HEK293 (cell line): ENCODE measurements at regions not wholly inside any gene's neighbourhood (a gene's known extent, or its start where the extent isn't known, plus 50 kb on each side); places are given as distances from the start of the nearest gene placed in this dataset.

Experiments
- CTCF ChIA-PET: fragments of 350-600 bp; formaldehyde crosslinking; extraction: SDS; loops from one replicate; lab custom pipeline; 2021; ENCODE audit warnings: antibody characterized with exemption; lab: Yijun Ruan, JAX
- POLR2A ChIA-PET: fragments of 300-600 bp; formaldehyde crosslinking; extraction: SDS; loops from one replicate; lab custom pipeline; 2020; ENCODE audit warnings: antibody characterized with exemption, inconsistent platforms; lab: Yijun Ruan, JAX
- H3K27ac ChIP-seq: fragments of 200-500 bp; sonication (Bioruptor generic); 2 replicates; pipeline ENCODE4 v1.5.1; 2014; ENCODE audit warnings: low read depth, low read length, control low read depth, inconsistent platforms; ENCODE audit errors: extremely low read depth
- H3K36me3 ChIP-seq, 2 experiments: fragments of 200-500 bp in 1 of 2; sonication (Bioruptor generic) in 1 of 2; 1 replicate in 1 of 2; 2 replicates in 1 of 2; pipeline ENCODE4 v1.5.1; 2014 to 2017; ENCODE audit warnings: inconsistent platforms in 2 of 2, low read length in 2 of 2; ENCODE audit not compliant: control insufficient read depth in 2 of 2, insufficient read depth in 1 of 2
- H3K4me1 ChIP-seq: fragments of 200-500 bp; sonication (Bioruptor generic); 2 replicates; pipeline ENCODE4 v1.5.1; 2014; ENCODE audit warnings: mild to moderate bottlenecking, low read length, inconsistent platforms; ENCODE audit not compliant: control insufficient read depth, insufficient read depth
- H3K4me3 ChIP-seq: 2 replicates; pipeline ENCODE4 v1.5.1; 2011; ENCODE audit warnings: low read depth, mild to moderate bottlenecking, control low read depth, low read length, moderate library complexity
- H3K9me3 ChIP-seq: fragments of 200-500 bp; sonication (Bioruptor generic); 2 replicates; pipeline ENCODE4 v1.5.1; 2014; ENCODE audit warnings: low read depth, low read length, inconsistent platforms; ENCODE audit not compliant: control insufficient read depth, insufficient read depth
- BCL6B ChIP-seq: fragments of 450-650 bp; formaldehyde crosslinking; IDR thresholded peaks from 2 replicates; pipeline ENCODE4 v1.5.1; 2017; ENCODE audit warnings: missing biosample characterization, missing genetic modification characterization
- FEZF1 ChIP-seq: fragments of 450-650 bp; formaldehyde crosslinking; IDR thresholded peaks from 2 replicates; pipeline ENCODE4 v1.5.1; 2016; ENCODE audit warnings: missing biosample characterization, missing genetic modification characterization
- KLF17 ChIP-seq: fragments of 450-650 bp; formaldehyde crosslinking; IDR thresholded peaks from 2 replicates; pipeline ENCODE4 v1.5.1; 2016; ENCODE audit warnings: missing biosample characterization, missing genetic modification characterization
- KLF8 ChIP-seq: fragments of 450-650 bp; formaldehyde crosslinking; IDR thresholded peaks from 2 replicates; pipeline ENCODE4 v1.5.1; 2016; ENCODE audit warnings: missing biosample characterization, missing genetic modification characterization
- PBX3 ChIP-seq: sonication (generic); formaldehyde crosslinking; IDR thresholded peaks from 2 replicates; pipeline ENCODE4 v1.8.1; 2022; ENCODE audit warnings: mild to moderate bottlenecking, moderate library complexity, missing genetic modification reagents
- PRDM10 ChIP-seq: fragments of 450-650 bp; formaldehyde crosslinking; IDR thresholded peaks from 2 replicates; pipeline ENCODE4 v1.5.1; 2016; ENCODE audit warnings: missing biosample characterization, missing genetic modification characterization
- RBAK ChIP-seq: fragments of 450-650 bp; formaldehyde crosslinking; IDR thresholded peaks from 2 replicates; pipeline ENCODE4 v1.5.1; 2016; ENCODE audit warnings: missing biosample characterization, missing genetic modification characterization
- SCRT1 ChIP-seq: fragments of 450-650 bp; formaldehyde crosslinking; IDR thresholded peaks from 2 replicates; pipeline ENCODE4 v1.5.1; 2016; ENCODE audit warnings: missing biosample characterization, missing genetic modification characterization, borderline replicate concordance
- SP2 ChIP-seq: fragments of 450-650 bp; formaldehyde crosslinking; IDR thresholded peaks from 2 replicates; pipeline ENCODE4 v1.5.1; 2016; ENCODE audit warnings: missing biosample characterization, missing genetic modification characterization
- WT1 ChIP-seq: fragments of 450-650 bp; formaldehyde crosslinking; IDR thresholded peaks from 2 replicates; pipeline ENCODE4 v1.5.1; 2016; ENCODE audit warnings: missing biosample characterization, missing genetic modification characterization
- ZBTB17 ChIP-seq: fragments of 450-650 bp; formaldehyde crosslinking; IDR thresholded peaks from 2 replicates; pipeline ENCODE4 v1.5.1; 2016; ENCODE audit warnings: missing biosample characterization, missing genetic modification characterization
- ZNF16 ChIP-seq: fragments of 450-650 bp; formaldehyde crosslinking; IDR thresholded peaks from 2 replicates; pipeline ENCODE4 v1.5.1; 2016; ENCODE audit warnings: low read depth, missing biosample characterization, missing genetic modification characterization
- ZNF239 ChIP-seq: fragments of 450-650 bp; formaldehyde crosslinking; IDR thresholded peaks from 2 replicates; pipeline ENCODE4 v1.5.1; 2016; ENCODE audit warnings: missing biosample characterization, missing genetic modification characterization
- ZNF24 ChIP-seq: fragments of 450-650 bp; formaldehyde crosslinking; IDR thresholded peaks from 2 replicates; pipeline ENCODE4 v1.5.1; 2016; ENCODE audit warnings: missing biosample characterization, missing genetic modification characterization
- ZNF280C ChIP-seq: fragments of 450-650 bp; formaldehyde crosslinking; IDR thresholded peaks from 2 replicates; pipeline ENCODE4 v1.5.1; 2016; ENCODE audit warnings: missing biosample characterization, missing genetic modification characterization
- ZNF335 ChIP-seq: fragments of 450-650 bp; formaldehyde crosslinking; conservative IDR thresholded peaks from 2 replicates; pipeline ENCODE4 v1.5.1; 2016; ENCODE audit warnings: missing biosample characterization, missing genetic modification characterization
- ZXDB ChIP-seq: fragments of 450-650 bp; formaldehyde crosslinking; IDR thresholded peaks from 2 replicates; pipeline ENCODE4 v1.5.1; 2016; ENCODE audit warnings: missing biosample characterization, missing genetic modification characterization
- TF ChIP-seq, protein P1 (sequence below): fragments of 450-650 bp; formaldehyde crosslinking; IDR thresholded peaks from 2 replicates; pipeline ENCODE4 v1.5.0; 2017; ENCODE audit warnings: missing biosample characterization, missing genetic modification characterization, borderline replicate concordance
- TF ChIP-seq, protein P2 (sequence below): fragments of 450-650 bp; formaldehyde crosslinking; IDR thresholded peaks from 2 replicates; pipeline ENCODE4 v1.5.1; 2016; ENCODE audit warnings: missing biosample characterization, missing genetic modification characterization

GRCh38 chr13:111402441-111402840 is 82.0 kb downstream of the TEX29 start:
- no peak overlapping the region for H3K27ac ChIP-seq
- no peaks in the 10 kb centered on the region for H3K4me1 ChIP-seq
- CTCF ChIA-PET = no interaction called here
- H3K4me3 ChIP-seq = no peak overlapping the region
- H3K9me3 ChIP-seq = no peaks in the 10 kb centered on the region
- no peaks in the 10 kb centered on the region for H3K36me3 ChIP-seq
- no peak for TF ChIP-seq PRDM10
- no peak for TF ChIP-seq KLF8 (tag by site-specific recombination)
- TF ChIP-seq ZXDB (tag by site-specific recombination) = no peak
- no peak for TF ChIP-seq PBX3 (CRISPR knock-in tag)
- TF ChIP-seq ZNF335 (tag by site-specific recombination) = no peak
- no peak for TF ChIP-seq ZNF239 (tag by site-specific recombination)
- no peak for TF ChIP-seq ZNF280C (tag by site-specific recombination)
- no peak for TF ChIP-seq WT1 (tag by site-specific recombination)
- TF ChIP-seq, protein P1, sequence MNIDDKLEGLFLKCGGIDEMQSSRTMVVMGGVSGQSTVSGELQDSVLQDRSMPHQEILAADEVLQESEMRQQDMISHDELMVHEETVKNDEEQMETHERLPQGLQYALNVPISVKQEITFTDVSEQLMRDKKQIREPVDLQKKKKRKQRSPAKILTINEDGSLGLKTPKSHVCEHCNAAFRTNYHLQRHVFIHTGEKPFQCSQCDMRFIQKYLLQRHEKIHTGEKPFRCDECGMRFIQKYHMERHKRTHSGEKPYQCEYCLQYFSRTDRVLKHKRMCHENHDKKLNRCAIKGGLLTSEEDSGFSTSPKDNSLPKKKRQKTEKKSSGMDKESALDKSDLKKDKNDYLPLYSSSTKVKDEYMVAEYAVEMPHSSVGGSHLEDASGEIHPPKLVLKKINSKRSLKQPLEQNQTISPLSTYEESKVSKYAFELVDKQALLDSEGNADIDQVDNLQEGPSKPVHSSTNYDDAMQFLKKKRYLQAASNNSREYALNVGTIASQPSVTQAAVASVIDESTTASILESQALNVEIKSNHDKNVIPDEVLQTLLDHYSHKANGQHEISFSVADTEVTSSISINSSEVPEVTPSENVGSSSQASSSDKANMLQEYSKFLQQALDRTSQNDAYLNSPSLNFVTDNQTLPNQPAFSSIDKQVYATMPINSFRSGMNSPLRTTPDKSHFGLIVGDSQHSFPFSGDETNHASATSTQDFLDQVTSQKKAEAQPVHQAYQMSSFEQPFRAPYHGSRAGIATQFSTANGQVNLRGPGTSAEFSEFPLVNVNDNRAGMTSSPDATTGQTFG (tag by site-specific recombination) = no peak
- TF ChIP-seq BCL6B (tag by site-specific recombination) = no peak
- TF ChIP-seq ZBTB17 (tag by site-specific recombination) = no peak
- TF ChIP-seq KLF17 = no peak
- TF ChIP-seq SCRT1 = no peak
- TF ChIP-seq ZNF24 (tag by site-specific recombination) = no peak
- no peak for TF ChIP-seq SP2 (tag by site-specific recombination)
- no peak for TF ChIP-seq FEZF1
- TF ChIP-seq, protein P2, sequence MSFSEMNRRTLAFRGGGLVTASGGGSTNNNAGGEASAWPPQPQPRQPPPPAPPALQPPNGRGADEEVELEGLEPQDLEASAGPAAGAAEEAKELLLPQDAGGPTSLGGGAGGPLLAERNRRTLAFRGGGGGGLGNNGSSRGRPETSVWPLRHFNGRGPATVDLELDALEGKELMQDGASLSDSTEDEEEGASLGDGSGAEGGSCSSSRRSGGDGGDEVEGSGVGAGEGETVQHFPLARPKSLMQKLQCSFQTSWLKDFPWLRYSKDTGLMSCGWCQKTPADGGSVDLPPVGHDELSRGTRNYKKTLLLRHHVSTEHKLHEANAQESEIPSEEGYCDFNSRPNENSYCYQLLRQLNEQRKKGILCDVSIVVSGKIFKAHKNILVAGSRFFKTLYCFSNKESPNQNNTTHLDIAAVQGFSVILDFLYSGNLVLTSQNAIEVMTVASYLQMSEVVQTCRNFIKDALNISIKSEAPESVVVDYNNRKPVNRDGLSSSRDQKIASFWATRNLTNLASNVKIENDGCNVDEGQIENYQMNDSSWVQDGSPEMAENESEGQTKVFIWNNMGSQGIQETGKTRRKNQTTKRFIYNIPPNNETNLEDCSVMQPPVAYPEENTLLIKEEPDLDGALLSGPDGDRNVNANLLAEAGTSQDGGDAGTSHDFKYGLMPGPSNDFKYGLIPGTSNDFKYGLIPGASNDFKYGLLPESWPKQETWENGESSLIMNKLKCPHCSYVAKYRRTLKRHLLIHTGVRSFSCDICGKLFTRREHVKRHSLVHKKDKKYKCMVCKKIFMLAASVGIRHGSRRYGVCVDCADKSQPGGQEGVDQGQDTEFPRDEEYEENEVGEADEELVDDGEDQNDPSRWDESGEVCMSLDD (tag by site-specific recombination) = no peak
- TF ChIP-seq RBAK (tag by site-specific recombination) = no peak
- TF ChIP-seq ZNF16 = no peak
- TF ChIP-seq, all 188 proteins: peak for 0
- POLR2A ChIA-PET = no interaction called here
